ENCODE measurements at regions not wholly inside any gene's neighbourhood (a gene's known extent, or its start where the extent isn't known, plus 50 kb on each side); places are given as distances from the start of the nearest gene placed in this dataset.
"Not testable (repeated sequence)": the region's sequence is repeated elsewhere in the genome, so short reads cannot be mapped to it uniquely, and the experiment has no call there.

DNA sequence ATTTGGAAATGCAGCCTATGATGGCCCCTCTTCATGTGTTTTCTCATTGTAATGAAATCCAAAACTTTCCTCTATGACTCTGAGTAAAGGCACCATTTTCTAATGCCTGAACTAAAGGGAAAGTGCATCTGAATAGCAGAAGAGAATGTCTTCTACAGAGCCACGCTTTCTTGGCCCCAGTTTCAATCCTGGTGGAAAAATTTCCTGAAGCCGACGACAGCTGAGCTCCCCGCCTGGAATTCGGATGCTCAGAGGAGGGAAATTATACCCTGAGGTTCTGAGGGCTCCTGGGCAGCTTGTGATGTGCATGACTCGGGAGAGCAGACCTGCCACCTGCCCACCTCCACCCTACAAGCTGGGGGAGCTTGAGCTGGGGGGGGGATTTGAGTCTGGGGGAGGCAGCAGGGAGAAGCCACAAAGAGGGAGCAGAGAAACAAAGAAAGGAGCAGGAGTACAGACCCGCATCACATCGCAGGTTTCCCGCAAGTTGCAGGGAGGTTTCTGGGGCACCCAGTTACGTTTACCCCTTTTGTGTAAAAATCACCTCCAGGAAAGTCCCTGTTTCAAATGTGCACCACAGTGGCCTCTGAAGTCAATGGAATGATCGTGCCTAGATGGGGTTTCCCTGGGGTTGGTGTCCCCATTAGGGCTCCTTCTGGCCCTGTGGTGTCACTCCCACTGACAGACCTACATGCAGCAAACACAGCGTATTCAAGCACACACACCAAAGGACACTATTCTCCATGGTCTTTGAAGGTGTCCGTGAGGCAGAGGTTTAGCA lies 145.6 kb upstream of the RBPJ start:
- peak; percentile 9 to 10 for DNase-seq (ENCODE audit: low read depth in 2 of 2)

DNA sequence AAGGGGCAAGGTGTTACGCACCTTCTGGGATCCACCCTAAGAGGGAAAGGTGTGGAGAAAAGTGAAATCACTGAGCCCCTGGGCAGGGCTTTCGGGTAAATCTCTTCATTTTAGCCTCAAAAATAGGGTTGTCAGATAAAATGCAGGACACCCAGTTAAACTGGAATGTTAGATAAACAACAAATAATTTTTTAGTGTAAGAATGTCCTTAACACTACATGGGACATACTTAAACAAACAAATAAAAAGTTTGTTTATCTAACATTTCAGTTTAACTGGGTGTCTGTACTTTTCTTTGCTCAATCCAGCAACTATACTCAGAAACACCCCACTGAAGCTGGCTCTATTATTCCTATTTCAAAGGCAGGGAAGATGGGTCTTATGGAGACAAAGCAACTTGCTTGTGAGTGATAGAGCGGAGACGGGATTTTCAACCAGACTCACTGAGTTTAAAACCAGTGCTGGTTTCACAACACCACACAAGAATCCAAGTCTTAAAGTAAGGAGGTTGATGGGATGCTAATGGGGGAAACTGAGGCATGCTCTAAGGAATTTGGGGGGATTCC lies 144.8 kb upstream of the RBPJ start:
- no peak for DNase-seq (ENCODE audit: low read depth in 2 of 2)

DNA sequence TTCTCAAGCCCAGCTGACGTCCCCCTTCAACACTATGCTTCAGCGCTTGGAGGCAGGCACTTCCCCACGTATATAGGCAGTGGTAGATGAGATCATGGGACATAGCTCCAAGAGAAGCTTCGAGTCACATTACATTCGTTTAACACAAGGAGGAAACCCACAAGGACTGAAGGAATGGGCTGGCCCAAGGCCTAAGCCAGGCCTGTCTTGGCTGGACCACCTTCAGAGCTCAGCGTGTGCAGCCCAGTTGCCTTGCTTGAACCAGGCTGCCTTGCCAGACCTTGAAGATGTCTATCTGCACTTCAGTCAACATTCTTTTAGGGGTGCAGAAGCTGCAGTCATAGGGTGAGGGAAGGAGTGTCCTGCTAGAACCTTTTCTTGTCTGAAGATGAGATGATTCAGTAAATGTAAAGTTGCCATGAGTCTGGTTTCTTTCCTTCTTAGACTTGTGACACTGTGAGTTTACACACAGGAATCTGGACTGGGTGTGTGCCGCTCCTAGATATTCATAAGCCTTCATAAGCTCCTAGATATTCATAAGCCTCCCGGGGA lies 144.1 kb upstream of the RBPJ start:
- no peak for DNase-seq (ENCODE audit: low read depth in 2 of 2)

DNA sequence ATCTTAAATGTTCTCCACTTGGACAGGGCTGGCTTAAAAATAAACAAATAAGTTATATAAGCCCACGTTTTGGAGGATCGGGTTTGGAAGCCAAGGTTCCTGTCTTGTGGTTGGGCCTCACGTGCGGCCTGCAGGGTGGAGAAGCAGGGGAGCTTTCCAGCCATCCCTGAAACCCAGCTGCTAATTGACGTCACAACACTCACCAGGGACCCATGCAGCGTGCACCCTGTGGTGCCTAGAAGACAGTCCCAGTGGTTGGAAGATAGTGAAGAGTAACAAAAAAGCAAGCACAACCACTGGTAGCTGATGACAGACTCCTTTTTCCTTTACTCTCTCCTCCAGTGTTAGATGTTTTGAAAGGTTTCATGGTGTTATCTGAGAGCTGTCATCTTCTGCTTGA lies 142.0 kb upstream of the RBPJ start:
- DNase-seq (ENCODE audit: low read depth in 2 of 2) = no peak

DNA sequence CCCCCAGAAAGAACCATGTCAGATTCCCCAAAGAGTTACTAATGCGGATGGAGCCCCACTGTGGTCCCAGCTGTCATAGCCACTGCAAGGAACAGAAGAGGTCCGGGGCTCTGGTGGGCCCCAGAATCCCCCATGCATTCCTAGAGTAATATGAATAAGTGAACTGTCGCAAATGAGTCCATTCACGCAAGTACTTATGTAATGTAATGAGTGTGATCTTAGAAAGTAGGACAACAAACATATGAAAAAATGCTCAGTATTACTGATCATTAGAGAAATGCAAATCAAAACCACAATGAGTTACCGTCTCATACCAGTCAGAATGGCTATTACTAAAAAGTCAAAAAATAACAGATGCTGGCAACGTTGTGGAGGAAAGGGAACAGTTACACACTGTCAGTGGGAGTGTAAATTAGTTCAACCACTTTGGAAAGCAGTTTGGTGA lies 141.5 kb upstream of the RBPJ start:
- DNase-seq (ENCODE audit: low read depth in 2 of 2) = no peak

DNA sequence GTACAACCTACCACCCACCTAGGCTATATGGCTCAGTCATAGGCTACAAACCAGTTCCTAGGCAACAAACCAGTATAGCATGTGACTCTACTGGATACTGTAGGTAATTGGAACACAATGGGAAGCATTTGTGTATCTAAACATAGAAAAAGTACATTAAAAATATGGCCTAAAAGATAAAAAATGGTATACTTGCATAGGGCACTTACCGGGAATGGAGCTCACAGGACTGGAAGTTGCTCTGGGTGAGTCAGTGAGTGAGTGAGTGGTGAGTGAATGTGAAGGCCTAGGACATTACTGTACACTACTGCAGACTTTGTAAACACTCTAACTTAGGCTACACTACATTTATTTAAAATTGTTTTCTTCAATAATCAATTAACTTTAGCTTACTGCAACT lies 139.2 kb upstream of the RBPJ start:
- DNase-seq (ENCODE audit: low read depth in 2 of 2) = no peak

DNA sequence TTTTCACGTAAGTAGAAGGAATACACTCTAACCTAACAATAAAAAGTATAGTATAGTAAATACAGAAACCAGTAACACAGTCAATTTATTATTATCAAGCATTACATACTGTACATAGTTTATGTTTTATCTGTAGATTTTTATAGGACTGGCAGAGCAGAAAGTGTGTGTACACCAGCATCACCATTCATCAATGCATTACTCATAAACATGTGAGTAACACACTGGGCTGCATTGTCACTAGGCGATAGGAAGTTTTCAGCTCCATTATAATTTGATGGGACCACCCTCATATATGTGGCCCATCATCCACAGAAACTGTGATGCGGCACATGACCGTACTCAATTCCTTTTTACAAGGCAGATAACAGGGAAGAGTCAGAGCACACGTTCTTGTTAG lies 137.8 kb upstream of the RBPJ start:
- DNase-seq (ENCODE audit: low read depth in 2 of 2) = no peak

DNA sequence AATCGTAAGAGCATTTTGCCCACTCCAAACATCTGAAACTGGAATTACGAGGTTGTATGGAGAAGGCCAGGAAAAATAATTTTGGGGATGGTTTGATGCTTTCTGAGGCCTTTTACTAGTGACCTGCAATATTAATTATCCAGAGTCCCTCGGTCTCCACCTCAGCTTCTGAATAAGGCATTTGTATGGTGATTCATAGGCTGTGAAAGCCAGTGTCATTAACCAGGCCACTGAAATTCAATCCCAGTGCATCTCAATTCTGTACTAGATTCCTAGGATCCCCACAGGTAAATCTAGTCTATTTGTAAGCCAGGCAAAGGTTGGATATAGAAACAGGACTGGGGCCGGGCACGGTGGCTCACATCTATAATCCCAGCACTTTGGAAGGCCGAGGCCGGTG lies 135.4 kb upstream of the RBPJ start:
- no peak for DNase-seq (ENCODE audit: low read depth in 2 of 2)

DNA sequence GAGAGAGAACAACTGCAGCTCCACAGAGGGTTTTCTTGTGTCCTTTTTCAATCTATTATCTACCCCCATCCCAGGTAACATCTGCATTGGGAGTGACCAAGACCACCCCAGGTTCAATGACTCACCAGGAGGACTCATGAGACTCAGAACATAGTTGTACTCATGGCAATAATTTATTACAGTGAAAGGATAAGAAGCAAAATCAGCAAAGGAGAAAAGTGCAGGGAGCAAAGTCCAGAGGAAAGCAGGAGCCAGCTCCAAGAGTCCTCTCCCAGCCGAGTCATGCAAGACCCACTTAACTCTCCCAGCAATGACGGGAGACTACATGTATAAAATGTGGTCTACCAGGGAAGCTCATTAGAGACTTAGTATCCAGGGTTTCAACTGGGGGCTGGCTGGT lies 129.5 kb upstream of the RBPJ start:
- DNase-seq (ENCODE audit: low read depth in 2 of 2) = no peak

DNA sequence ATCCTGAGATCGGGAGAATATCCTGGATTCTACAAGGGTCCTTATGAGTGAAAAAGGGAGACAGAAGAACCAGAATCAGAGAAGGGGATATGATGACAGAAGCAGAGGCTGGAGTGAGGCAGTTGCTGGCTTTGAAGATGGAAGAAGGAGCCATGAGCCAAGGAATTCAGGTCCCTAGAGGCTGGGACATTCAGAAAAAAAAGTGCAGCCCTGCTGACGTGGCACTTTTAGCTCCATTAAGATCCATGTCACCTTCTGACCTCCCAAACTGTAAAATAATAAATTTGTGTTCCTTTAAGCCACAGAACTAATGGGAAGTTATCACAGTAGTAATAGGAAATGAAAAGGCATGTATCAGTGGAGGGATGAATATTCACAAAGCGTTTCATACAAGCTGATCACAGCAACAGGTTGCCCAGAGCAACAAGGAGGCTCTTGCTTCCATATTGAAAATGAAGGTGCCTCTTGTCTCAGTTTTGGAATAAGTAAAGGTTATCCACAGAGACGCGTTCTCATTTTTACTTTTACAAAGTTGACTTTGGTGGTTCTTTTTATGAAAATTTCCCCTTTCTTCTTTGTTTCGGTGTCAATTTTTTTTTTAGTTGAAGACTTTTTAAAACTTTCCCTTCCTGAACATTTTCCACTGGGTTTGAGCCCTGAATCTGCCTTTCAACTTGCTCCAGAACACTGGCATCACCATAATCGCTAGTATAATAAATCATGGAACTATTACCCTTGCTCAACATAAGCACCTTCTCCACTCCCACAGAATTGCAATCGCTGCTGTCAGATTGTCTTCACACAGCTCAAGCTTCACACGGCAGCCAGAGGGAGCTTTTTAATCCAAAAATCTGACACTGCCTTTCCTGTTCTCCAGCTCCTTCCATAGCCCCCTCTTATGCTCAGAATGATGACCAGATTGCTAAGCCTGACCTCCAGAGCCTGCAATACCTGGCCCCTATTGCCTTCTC lies 127.6 kb upstream of the RBPJ start:
- no peak for DNase-seq (ENCODE audit: low read depth in 2 of 2)

DNA sequence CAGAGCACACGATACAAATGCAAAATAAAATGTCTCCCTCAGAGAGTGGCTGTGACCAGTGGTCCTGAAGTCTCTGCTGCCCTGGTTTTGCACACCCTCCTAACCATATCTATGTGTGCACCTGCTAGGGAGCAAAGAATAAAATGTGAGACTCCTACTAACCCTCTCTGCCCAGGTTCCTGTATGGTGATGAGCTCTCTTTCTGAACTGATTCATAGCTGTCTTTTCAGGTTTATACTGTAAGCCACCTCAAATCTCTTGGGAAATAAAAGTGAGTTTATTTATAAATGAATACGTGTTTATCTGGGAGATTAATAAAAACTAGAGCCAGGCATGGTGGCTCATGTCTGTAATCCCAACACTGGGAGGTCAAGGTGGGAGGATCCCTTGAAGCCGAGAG lies 126.0 kb upstream of the RBPJ start:
- DNase-seq (ENCODE audit: low read depth in 2 of 2) = no peak

DNA sequence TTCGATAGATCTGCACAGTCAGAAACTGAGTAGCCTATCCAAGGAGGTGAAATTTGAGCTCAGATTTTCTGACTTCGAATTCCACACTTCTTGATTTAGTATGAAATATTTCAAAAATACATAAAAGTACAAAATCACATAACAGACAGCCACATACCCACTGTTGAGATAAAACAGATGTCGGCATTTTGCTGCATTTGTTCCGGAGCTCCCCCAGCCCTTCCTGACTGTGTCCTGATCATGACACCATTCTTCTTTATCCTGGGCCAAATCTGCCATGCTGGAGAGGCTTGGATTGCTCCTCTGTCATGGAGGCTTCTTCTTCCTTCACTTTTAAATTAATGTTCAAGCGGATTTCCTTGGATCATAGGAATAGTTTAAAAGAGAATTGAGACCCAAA lies 124.2 kb upstream of the RBPJ start:
- no peak for DNase-seq (ENCODE audit: low read depth in 2 of 2)

DNA sequence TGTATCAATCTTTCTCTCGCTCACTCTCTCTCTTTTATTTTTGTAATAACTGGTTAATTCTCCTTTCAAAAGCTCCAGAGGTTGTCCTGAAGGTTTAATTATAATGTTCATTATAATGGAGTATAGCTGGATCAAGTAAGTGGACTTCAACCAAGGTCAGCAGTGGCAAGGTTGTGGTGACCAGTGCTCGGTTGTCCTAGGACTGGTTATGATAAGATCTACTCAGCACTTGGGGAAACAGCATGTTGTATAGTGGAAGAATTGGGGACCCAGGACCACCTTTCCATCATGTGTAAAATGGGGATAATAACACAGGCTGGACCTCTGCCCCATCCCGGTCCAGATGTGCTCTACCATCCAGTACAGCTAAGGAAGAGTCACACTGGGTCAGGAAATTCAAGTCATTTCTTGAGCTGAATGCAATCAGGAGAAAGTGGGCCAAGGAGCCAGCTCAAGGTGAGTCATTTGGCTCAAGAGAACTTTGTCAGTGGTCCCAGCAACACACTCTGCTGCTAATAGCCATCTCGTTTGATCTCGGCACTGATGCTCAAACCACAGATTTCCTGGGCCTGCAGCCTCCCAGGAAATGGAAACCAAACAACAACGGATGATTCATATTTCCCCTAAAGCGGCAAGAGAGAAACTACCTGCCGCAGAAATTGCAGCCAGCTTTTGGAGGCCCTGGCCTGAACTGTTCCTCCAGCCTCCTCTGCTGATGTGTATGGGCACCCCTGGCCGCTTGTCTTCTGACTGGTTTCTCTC lies 123.6 kb upstream of the RBPJ start:
- peak; percentile 31 to 49 for DNase-seq (ENCODE audit: low read depth in 2 of 2)

DNA sequence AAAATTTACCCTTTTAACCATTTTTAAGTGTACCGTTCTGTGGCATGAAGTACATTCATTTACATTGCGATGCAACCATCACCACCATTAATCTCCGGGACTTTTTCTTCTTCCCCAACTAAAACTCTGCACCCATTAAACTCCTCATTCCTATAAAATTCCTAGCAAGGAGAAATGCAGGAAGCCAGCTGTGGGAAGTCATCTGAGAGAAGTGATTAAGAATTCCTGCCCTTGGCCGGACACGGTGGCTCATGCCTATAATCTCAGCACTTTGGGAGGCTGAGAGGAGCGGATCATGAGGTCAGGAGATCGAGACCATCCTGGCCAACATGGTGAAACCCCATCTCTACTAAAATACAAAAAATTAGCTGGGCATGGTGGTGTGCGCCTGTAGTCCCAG lies 121.9 kb upstream of the RBPJ start:
- DNase-seq (ENCODE audit: low read depth in 2 of 2) = not testable (repeated sequence)

DNA sequence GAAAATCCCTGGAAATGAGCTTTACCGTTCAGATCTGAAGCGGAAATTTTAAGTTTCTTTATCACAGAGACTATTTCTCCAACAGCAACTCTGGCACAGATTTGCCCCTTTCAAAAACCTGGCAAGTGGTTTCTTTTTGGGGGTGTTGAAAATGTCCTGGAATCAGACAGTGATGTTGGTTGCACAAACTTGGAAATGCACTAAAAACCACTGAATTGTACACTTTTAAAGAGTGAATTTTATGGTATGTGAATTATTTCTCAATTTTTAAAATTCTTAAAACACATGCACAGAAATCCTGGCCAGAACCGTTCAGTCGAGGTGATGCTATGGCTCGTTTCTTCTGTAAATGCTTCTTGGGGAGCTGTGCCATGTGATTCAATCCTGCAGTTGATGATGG lies 121.2 kb upstream of the RBPJ start:
- no peak for DNase-seq (ENCODE audit: low read depth in 2 of 2)

DNA sequence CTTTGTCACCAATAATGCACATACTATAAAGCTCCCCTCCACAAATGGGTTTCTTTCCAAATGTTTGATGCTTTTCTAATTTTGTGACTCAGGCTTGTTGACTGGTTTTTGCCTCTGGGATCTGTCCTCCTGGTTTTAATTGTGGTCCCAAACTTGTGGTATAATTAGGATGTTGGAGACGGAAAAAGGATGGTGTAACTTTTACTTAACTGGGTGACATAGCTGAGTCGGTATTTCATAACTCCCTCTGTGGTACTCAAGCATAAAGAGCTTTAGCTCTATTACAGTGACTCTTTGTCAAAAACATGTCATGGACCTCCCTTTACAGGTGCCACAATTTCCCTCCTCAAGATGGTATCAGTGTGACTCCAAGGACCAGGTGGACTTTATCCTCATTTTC lies 119.7 kb upstream of the RBPJ start:
- DNase-seq (ENCODE audit: low read depth in 2 of 2) = no peak

DNA sequence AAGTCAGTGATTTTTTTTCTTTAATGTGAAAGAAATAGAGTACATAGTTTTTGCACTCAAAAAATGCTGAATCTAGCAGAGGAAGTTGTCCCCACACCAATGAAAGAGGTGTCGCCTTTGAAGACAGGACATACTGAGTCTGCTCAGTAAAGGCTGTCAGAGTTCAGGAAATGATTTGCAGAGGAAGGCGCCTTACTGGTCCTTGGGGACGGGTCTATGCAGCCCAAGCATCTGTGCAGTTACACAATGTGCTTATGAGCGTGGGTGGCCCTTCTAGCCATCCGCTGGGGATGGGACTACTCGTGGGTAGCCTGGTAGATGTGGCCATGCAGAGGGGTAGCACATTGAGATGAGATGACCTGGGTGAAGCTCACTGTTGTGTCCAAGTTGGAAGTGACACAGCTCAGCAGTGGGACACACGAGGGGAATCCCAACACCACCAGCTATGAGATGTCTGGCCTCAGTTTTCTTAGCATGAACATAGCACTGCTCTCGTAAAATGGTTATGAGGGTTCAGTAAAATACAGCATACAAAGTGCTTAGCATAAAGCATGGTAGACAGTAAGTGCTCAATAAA lies 116.5 kb upstream of the RBPJ start:
- no peak for DNase-seq (ENCODE audit: low read depth in 2 of 2)

DNA sequence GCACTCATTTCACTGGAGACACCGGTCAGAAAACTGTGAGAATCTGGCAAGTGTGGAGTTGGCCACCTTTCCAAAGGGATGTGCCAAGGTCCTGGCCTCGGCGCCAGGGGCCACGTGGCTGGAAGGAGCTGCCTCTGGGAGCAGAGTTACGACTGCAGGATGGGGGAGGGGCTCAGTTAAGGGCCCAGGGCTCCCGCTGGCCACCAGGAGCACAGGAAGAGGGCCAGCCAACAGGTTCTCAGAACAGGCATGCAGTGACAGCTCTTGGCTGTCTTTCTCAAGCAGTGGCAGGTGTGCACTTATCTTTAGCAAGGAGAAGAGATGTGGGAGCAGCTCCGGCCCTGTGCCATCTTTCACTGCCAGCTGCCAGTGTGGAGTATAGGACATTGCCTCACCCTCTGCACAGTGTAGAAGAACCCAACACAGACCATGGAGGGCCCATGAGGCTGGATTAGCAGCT lies 115.9 kb upstream of the RBPJ start:
- no peak for DNase-seq (ENCODE audit: low read depth in 2 of 2)

DNA sequence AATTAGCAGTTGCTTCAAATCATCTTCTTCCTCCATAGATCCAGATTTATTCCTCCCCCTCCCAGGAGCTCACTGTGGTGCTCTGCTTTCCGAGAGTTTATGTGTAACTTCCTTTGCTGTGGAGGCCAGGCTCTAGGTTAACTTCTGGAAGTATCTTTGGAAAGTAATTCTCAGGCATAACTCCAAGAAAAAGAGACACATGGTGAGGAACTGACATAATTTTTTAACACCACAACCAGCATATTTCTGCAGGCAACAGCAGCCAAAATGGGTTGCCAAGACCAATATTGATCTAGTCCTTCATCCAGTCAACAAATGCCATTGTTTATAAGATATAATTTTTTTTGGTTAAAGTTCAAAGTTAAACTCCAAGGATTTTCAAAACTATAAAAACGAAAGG lies 114.5 kb upstream of the RBPJ start:
- DNase-seq (ENCODE audit: low read depth in 2 of 2) = no peak

DNA sequence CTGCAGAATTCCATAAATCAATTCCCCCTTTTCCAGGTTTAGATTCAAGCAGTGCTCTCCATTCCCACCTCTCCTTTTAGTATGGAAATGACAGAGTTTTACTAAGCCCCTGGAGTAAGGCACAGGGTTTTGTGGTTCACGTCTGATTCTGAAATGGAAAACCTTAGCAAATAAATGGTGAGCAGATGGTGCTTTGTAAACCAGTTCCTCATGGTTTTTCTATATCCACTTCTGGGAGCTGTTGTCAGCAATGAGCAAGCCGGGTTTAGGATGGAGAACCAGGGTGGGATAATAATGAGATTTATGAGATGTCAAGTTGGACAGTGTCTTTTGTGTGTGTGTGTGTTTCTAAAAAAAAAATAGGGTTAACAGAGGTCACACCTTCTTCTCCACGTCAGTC lies 113.8 kb upstream of the RBPJ start:
- DNase-seq (ENCODE audit: low read depth in 2 of 2) = no peak

DNA sequence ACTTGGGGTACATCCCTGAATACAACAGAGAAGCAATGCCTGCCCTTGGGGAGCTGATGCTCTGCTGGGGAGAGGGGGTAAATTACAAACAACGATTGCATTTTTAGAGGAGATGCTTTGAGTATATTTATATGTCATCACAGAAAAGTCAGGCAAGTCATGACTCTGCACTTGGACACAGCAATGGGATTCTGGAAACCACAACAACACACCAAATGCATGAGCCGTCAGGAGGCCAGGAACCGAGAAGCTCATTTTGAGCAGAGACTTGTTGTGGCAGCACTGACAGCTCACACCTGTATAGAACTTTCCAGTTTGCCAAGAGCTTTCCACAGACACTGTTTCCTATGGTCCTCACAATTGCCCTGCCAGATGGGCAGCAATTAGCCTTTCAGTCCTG lies 113.2 kb upstream of the RBPJ start:
- no peak for DNase-seq (ENCODE audit: low read depth in 2 of 2)

Measured in stimulated activated CD4-positive, alpha-beta T cell treated with anti-CD3 and anti-CD28 coated beads, Interleukin-1b, Interleukin-23, amount 100 ng/mL, for 4 hours (primary cell).